ENCODE measurements at regions not wholly inside any gene's neighbourhood (a gene's known extent, or its start where the extent isn't known, plus 50 kb on each side); places are given as distances from the start of the nearest gene placed in this dataset.
A peak's percentile ranks its signal among the peaks of the same experiment; 100 is the strongest.

- no peak for ATAC-seq
- no peak overlapping the region for H3K4me3 Mint-ChIP-seq
- no peaks in the 10 kb centered on the region for H3K36me3 Mint-ChIP-seq (ENCODE audit: low read depth)
- DNase-seq, result no peak
- no peaks in the 10 kb centered on the region for H3K27me3 Mint-ChIP-seq
- H3K9me3 ChIP-seq (ENCODE audit: control insufficient read depth, low read length, poor library complexity, severe bottlenecking), result no peaks in the 10 kb centered on the region
- peaks cover 8% of the 10 kb centered on the region for H3K4me1 Mint-ChIP-seq
- no peak overlapping the region for H3K27ac Mint-ChIP-seq
These were observed 57.3 kb downstream of the ARL6IP4 start for GRCh38 chr12:123037791-123038190.

- H3K27me3 Mint-ChIP-seq, result no peaks in the 10 kb centered on the region
- no peak overlapping the region for H3K4me3 Mint-ChIP-seq
- ATAC-seq (no peak), DNase-seq (no peak)
- peaks cover 8% of the 10 kb centered on the region for H3K4me1 Mint-ChIP-seq
- H3K27ac Mint-ChIP-seq, result no peak overlapping the region
- H3K36me3 Mint-ChIP-seq (ENCODE audit: low read depth), result no peaks in the 10 kb centered on the region
- H3K9me3 ChIP-seq (ENCODE audit: control insufficient read depth, low read length, poor library complexity, severe bottlenecking), result no peaks in the 10 kb centered on the region
These were observed 56.2 kb downstream of the ARL6IP4 start for GRCh38 chr12:123036466-123037285.

- Mint-ChIP-seq H3K36me3 (ENCODE audit: low read depth) (no peaks in the 10 kb centered on the region), H3K4me1 (peaks cover 8% of the 10 kb centered on the region), H3K4me3 (no peak overlapping the region), H3K27me3 (no peaks in the 10 kb centered on the region), H3K27ac (no peak overlapping the region)
- no peaks in the 10 kb centered on the region for H3K9me3 ChIP-seq (ENCODE audit: control insufficient read depth, low read length, poor library complexity, severe bottlenecking)
- DNase-seq, result no peak
- ATAC-seq, result no peak
These were observed 55.4 kb downstream of the ARL6IP4 start for GRCh38 chr12:123035841-123036240.

- DNase-seq, result no peak
These were observed 54.4 kb downstream of the ARL6IP4 start for GRCh38 chr12:123034865-123035264.

GRCh38 chr12:123034022-123034541 is 53.6 kb downstream of the ARL6IP4 start:
- H3K27me3 Mint-ChIP-seq, result no peaks in the 10 kb centered on the region
- DNase-seq (no peak), ATAC-seq (no peak)
- no peak overlapping the region for H3K4me3 Mint-ChIP-seq
- no peaks in the 10 kb centered on the region for H3K9me3 ChIP-seq (ENCODE audit: control insufficient read depth, low read length, poor library complexity, severe bottlenecking)
- peaks cover 12% of the 10 kb centered on the region for H3K4me1 Mint-ChIP-seq
- H3K27ac Mint-ChIP-seq, result peak overlapping the region; percentile 79
- H3K36me3 Mint-ChIP-seq (ENCODE audit: low read depth), result no peaks in the 10 kb centered on the region

More at GRCh38 chr12:123034865-123035264, 54.4 kb downstream of the ARL6IP4 start:
- no peaks in the 10 kb centered on the region for H3K36me3 Mint-ChIP-seq (ENCODE audit: low read depth)
- H3K4me1 Mint-ChIP-seq, result peaks cover 8% of the 10 kb centered on the region
- no peak overlapping the region for H3K4me3 Mint-ChIP-seq
- H3K27ac Mint-ChIP-seq, result no peak overlapping the region
- H3K9me3 ChIP-seq (ENCODE audit: control insufficient read depth, low read length, poor library complexity, severe bottlenecking), result no peaks in the 10 kb centered on the region
- no peak for ATAC-seq
- no peaks in the 10 kb centered on the region for H3K27me3 Mint-ChIP-seq

GRCh38 chr12:123033392-123034021 is 53.0 kb downstream of the ARL6IP4 start:
- H3K4me1 Mint-ChIP-seq, result peaks cover 12% of the 10 kb centered on the region
- DNase-seq, result no peak
- H3K36me3 Mint-ChIP-seq (ENCODE audit: low read depth), result no peaks in the 10 kb centered on the region
- ATAC-seq, result no peak
- H3K9me3 ChIP-seq (ENCODE audit: control insufficient read depth, low read length, poor library complexity, severe bottlenecking), result no peaks in the 10 kb centered on the region
- peak overlapping the region; percentile 79 for H3K27ac Mint-ChIP-seq
- H3K4me3 Mint-ChIP-seq, result no peak overlapping the region
- no peaks in the 10 kb centered on the region for H3K27me3 Mint-ChIP-seq

GRCh38 chr12:123032736-123033391 is 52.4 kb downstream of the ARL6IP4 start:
- Mint-ChIP-seq H3K4me3 (no peak overlapping the region), H3K27me3 (no peaks in the 10 kb centered on the region), H3K27ac (peak overlapping the region; percentile 79), H3K36me3 (ENCODE audit: low read depth) (no peaks in the 10 kb centered on the region), H3K4me1 (peaks cover 10% of the 10 kb centered on the region)
- no peaks in the 10 kb centered on the region for H3K9me3 ChIP-seq (ENCODE audit: control insufficient read depth, low read length, poor library complexity, severe bottlenecking)
- ATAC-seq (no peak), DNase-seq (no peak)

Measured in T-helper 17 cell (primary cell).